B cell (primary cell): ENCODE measurements at regions not wholly inside any gene's neighbourhood (a gene's known extent, or its start where the extent isn't known, plus 50 kb on each side); places are given as distances from the start of the nearest gene placed in this dataset.

Experiments
- ATAC-seq: fragments of 200-7000 bp; cut with Tn5 transposase; one replicate; pipeline ENCODE4 v1.10.0; 2021; ENCODE audit warnings: low read depth, mild to moderate bottlenecking, moderate number of reproducible peaks, moderate library complexity
- CTCF ChIA-PET: fragments of 350-600 bp; sonication (Branson Sonifier 250); formaldehyde crosslinking; loops from one replicate; lab custom pipeline; 2021; ENCODE audit warnings: antibody characterized with exemption, inconsistent platforms; lab: Charles Lee
- POLR2A ChIA-PET: fragments of 350-600 bp; sonication (Branson Sonifier 250); formaldehyde crosslinking; loops from one replicate; lab custom pipeline; 2021; ENCODE audit warnings: antibody characterized with exemption; lab: Charles Lee
- DNase-seq: peaks from one replicate; pipeline ENCODE4 v3.0.0; 2013
- H2AFZ ChIP-seq: 2 replicates; pipeline ENCODE4 v1.6.1; 2012; ENCODE audit warnings: mild to moderate bottlenecking, low read depth, low read length; ENCODE audit not compliant: insufficient read depth, poor library complexity, severe bottlenecking
- H3K27ac ChIP-seq, 2 donors: 1 replicate in 1 of 2; 2 replicates in 1 of 2; pipeline ENCODE4 v1.5.1; 2012 to 2013; ENCODE audit warnings: low read length in 2 of 2, mild to moderate bottlenecking in 2 of 2, moderate library complexity in 1 of 2
- H3K27me3 ChIP-seq, 4 experiments: fragments of 200-600 bp in 1 of 4; sonication (generic) in 1 of 4; replicated peaks in 1 of 4; 1 replicate in 2 of 4; 2 replicates in 2 of 4; pipeline versions ENCODE4 v1.6.1 to v1.7.0; 2013 to 2016; ENCODE audit warnings: low read length in 3 of 4, mild to moderate bottlenecking in 2 of 4, mixed read lengths in 1 of 4, moderate library complexity in 1 of 4; ENCODE audit not compliant: insufficient read depth in 4 of 4, control insufficient read depth in 3 of 4; ENCODE audit errors: control extremely low read depth in 1 of 4
- H3K36me3 ChIP-seq, 2 experiments: replicated peaks in 1 of 2; 1 replicate in 1 of 2; 2 replicates in 1 of 2; pipeline versions ENCODE4 v1.6.1 to v1.7.1; 2013; ENCODE audit warnings: low read length in 1 of 2; ENCODE audit not compliant: insufficient read depth in 2 of 2, control insufficient read depth in 1 of 2; ENCODE audit errors: control extremely low read depth in 1 of 2, extremely low read depth in 1 of 2
- H3K4me1 ChIP-seq, 2 donors: fragments of 200-600 bp in 1 of 2; sonication (generic) in 1 of 2; 1 replicate in 1 of 2; 2 replicates in 1 of 2; pipeline versions ENCODE4 v1.5.1 to v1.6.1; 2013 to 2017; ENCODE audit warnings: low read length in 2 of 2; ENCODE audit not compliant: control insufficient read depth in 2 of 2, insufficient read depth in 2 of 2
- H3K4me2 ChIP-seq: replicated peaks from 2 replicates; pipeline ENCODE3; 2012; ENCODE audit warnings: mild to moderate bottlenecking, low read depth, low read length; ENCODE audit not compliant: poor library complexity, severe bottlenecking
- H3K4me3 ChIP-seq, 5 experiments: fragments of 200-600 bp in 1 of 5; sonication (generic) in 1 of 5; 1 replicate in 3 of 5; 2 replicates in 2 of 5; pipeline versions ENCODE4 v1.5.1 to v1.7.0; 2011 to 2016; ENCODE audit warnings: low read length in 4 of 5, mild to moderate bottlenecking in 4 of 5, low read depth in 2 of 5, control low read depth in 1 of 5, moderate library complexity in 1 of 5; ENCODE audit not compliant: insufficient read depth in 1 of 5; ENCODE audit errors: control extremely low read depth in 1 of 5, extremely low read depth in 1 of 5
- H3K79me2 ChIP-seq: fragments of 200-600 bp; sonication (generic); one replicate; pipeline ENCODE4 v1.6.0; 2016; ENCODE audit warnings: low read length; ENCODE audit not compliant: control insufficient read depth, insufficient read depth
- H3K9ac ChIP-seq: fragments of 200-600 bp; sonication (generic); 2 replicates; pipeline ENCODE4 v1.6.1; 2017; ENCODE audit warnings: mild to moderate bottlenecking, low read length, moderate library complexity
- H3K9me3 ChIP-seq, 3 donors: one replicate each; pipeline versions ENCODE4 v1.6.1 to v1.7.1; 2013; ENCODE audit warnings: low read length in 2 of 3; ENCODE audit not compliant: control insufficient read depth in 2 of 3, insufficient read depth in 1 of 3; ENCODE audit errors: control extremely low read depth in 1 of 3
- H4K20me1 ChIP-seq: 2 replicates; pipeline ENCODE4 v1.6.0; 2012; ENCODE audit warnings: mild to moderate bottlenecking, low read length; ENCODE audit not compliant: insufficient read depth, control insufficient read depth, poor library complexity, severe bottlenecking
- H3K27ac Mint-ChIP-seq: one replicate; pipeline ENCODE4 v1.8.0; 2021; ENCODE audit warnings: mixed read lengths
- H3K27me3 Mint-ChIP-seq: one replicate; pipeline ENCODE4 v1.8.0; 2021; ENCODE audit warnings: mixed read lengths
- H3K4me1 Mint-ChIP-seq: one replicate; pipeline ENCODE4 v1.8.0; 2021; ENCODE audit warnings: mixed read lengths
- H3K4me3 Mint-ChIP-seq: one replicate; pipeline ENCODE4 v1.8.0; 2021; ENCODE audit warnings: mixed read lengths
- H3K9me3 Mint-ChIP-seq: one replicate; pipeline ENCODE4 v1.8.0; 2022; ENCODE audit warnings: mixed read lengths; ENCODE audit not compliant: insufficient read depth
- EZH2 ChIP-seq: IDR thresholded peaks from 2 replicates; pipeline ENCODE4 v1.6.1; 2012; ENCODE audit warnings: borderline replicate concordance, low read depth, mild to moderate bottlenecking, moderate library complexity, low read length; ENCODE audit not compliant: insufficient read depth, poor library complexity, severe bottlenecking
- WGBS: methylation state at CpG from one replicate; pipeline ENCODE4 v1.1.5; 2013; ENCODE audit warnings: missing lambda C conversion rate; ENCODE audit not compliant: insufficient coverage; 5-methylcytosine and 5-hydroxymethylcytosine counted together
- intact Hi-C: fragments of 100-400 bp; cut with micrococcal nuclease; formaldehyde crosslinking; loops from one replicate; pipeline ENCODE4 v1.10.0; 2022
- TF ChIP-seq, protein P1 (sequence below): fragments of 200-600 bp; IDR thresholded peaks from one replicate; pipeline ENCODE4 v1.8.0; 2022; ENCODE audit warnings: antibody characterized with exemption, mild to moderate bottlenecking

GRCh38 chr4:30929649-30930048 is 209.5 kb downstream of the PCDH7 start:
- no peak overlapping the region for H3K4me3 Mint-ChIP-seq
- no peak overlapping the region for H3K27ac ChIP-seq
- no peaks in the 10 kb centered on the region for H4K20me1 ChIP-seq
- H3K9ac ChIP-seq = no peak overlapping the region
- no peaks in the 10 kb centered on the region for H3K36me3 ChIP-seq
- H3K4me1 Mint-ChIP-seq = no peaks in the 10 kb centered on the region
- no peak for ATAC-seq
- no peak overlapping the region for H3K4me2 ChIP-seq
- H3K27ac Mint-ChIP-seq = no peak overlapping the region
- ChIA-PET POLR2A (no interaction called here), CTCF (no interaction called here)
- 100% methylated on average over 1 of the region's 2 CpGs for WGBS
- H3K9me3 ChIP-seq = peaks cover 0 to 3% (median 0%) of the 10 kb centered on the region in 3 donors
- intact Hi-C loops = no loop called here
- H3K27me3 Mint-ChIP-seq = no peaks in the 10 kb centered on the region
- H3K4me3 ChIP-seq = no peak overlapping the region
- H3K9me3 Mint-ChIP-seq = peaks cover 2% of the 10 kb centered on the region
- no peaks in the 10 kb centered on the region for H3K27me3 ChIP-seq
- H3K4me1 ChIP-seq = no peaks in the 10 kb centered on the region
- no peak for DNase-seq
- no peaks in the 10 kb centered on the region for H3K79me2 ChIP-seq
- TF ChIP-seq EZH2 = no peak
- TF ChIP-seq, protein P1, sequence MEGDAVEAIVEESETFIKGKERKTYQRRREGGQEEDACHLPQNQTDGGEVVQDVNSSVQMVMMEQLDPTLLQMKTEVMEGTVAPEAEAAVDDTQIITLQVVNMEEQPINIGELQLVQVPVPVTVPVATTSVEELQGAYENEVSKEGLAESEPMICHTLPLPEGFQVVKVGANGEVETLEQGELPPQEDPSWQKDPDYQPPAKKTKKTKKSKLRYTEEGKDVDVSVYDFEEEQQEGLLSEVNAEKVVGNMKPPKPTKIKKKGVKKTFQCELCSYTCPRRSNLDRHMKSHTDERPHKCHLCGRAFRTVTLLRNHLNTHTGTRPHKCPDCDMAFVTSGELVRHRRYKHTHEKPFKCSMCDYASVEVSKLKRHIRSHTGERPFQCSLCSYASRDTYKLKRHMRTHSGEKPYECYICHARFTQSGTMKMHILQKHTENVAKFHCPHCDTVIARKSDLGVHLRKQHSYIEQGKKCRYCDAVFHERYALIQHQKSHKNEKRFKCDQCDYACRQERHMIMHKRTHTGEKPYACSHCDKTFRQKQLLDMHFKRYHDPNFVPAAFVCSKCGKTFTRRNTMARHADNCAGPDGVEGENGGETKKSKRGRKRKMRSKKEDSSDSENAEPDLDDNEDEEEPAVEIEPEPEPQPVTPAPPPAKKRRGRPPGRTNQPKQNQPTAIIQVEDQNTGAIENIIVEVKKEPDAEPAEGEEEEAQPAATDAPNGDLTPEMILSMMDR = no peak
- no peak overlapping the region for H2AFZ ChIP-seq

DNA sequence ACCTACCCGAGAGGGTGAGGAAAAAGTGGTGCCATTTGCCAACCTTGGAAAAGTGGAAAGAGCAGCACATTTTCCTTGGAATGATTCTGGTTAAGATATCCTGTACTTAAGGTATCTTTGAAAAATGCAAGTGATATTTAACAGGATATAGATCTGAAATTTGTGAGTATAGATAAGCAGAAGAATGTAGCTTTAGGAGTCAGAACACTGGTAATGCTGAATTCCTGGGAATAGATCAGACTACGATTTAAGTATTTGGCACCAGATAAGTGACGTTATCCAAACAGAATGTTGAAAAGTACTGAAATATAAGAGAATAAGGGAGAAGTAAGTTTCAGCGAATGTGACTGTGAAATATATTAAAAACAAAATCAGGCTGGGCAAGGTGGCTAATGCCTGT is 210.1 kb downstream of the PCDH7 start:
- no peak overlapping the region for H3K4me3 Mint-ChIP-seq
- peaks cover 2% of the 10 kb centered on the region for H3K9me3 Mint-ChIP-seq
- 92% methylated on average over 4 of the region's 4 CpGs for WGBS
- intact Hi-C loops = no loop called here
- Histone ChIP-seq H3K9ac (no peak overlapping the region), H3K27ac (no peak overlapping the region), H3K4me1 (no peaks in the 10 kb centered on the region), H3K4me3 (no peak overlapping the region), H3K4me2 (no peak overlapping the region), H3K79me2 (no peaks in the 10 kb centered on the region), H3K9me3 (peaks cover 0 to 3% (median 0%) of the 10 kb centered on the region in 3 donors), H4K20me1 (no peaks in the 10 kb centered on the region), H2AFZ (no peak overlapping the region), H3K27me3 (no peaks in the 10 kb centered on the region), H3K36me3 (no peaks in the 10 kb centered on the region)
- H3K4me1 Mint-ChIP-seq = no peaks in the 10 kb centered on the region
- ChIA-PET CTCF (no interaction called here), POLR2A (no interaction called here)
- TF ChIP-seq EZH2 = no peak
- TF ChIP-seq, protein P1 = no peak
- no peaks in the 10 kb centered on the region for H3K27me3 Mint-ChIP-seq
- no peak for ATAC-seq
- DNase-seq = no peak
- H3K27ac Mint-ChIP-seq = no peak overlapping the region
